IMR-90 (cell line): ENCODE measurements at regions not wholly inside any gene's neighbourhood (a gene's known extent, or its start where the extent isn't known, plus 50 kb on each side); places are given as distances from the start of the nearest gene placed in this dataset.

Experiments
- ATAC-seq: fragments of 200-7000 bp; cut with Tn5 transposase; 2 replicates; pipeline ENCODE4 v1.9.1; 2020; ENCODE audit warnings: low read depth, mild to moderate bottlenecking, moderate library complexity
- BruUV-seq: library from RNA; stranded (reverse); fragments of 400-500 nt; replicated peaks from 2 replicates; lab custom pipeline; 2021; lab: Mats Ljungman, UMichigan
- CTCF ChIA-PET: fragments of 300-600 bp; formaldehyde crosslinking; extraction: SDS; loops from one replicate; lab custom pipeline; 2021; ENCODE audit warnings: antibody characterized with exemption; lab: Yijun Ruan, JAX
- POLR2A ChIA-PET: fragments of 300-600 bp; sonication (Branson Sonifier 250); formaldehyde crosslinking; loops from one replicate; lab custom pipeline; 2022; ENCODE audit warnings: antibody characterized with exemption; ENCODE audit not compliant: unreplicated experiment; lab: Charles Lee
- DNase-seq: peaks from one replicate; pipeline ENCODE4 v3.0.0; 2013
- H2AFZ ChIP-seq: replicated peaks from 2 replicates; pipeline ENCODE3; 2013; ENCODE audit warnings: low read length, mild to moderate bottlenecking; ENCODE audit not compliant: poor library complexity
- H2AK5ac ChIP-seq: 2 replicates; pipeline ENCODE4 v1.6.1; 2013; ENCODE audit warnings: low read depth, low read length, inconsistent platforms
- H2AK9ac ChIP-seq: replicated peaks from 2 replicates; pipeline ENCODE3; 2013; ENCODE audit warnings: mild to moderate bottlenecking, low read depth, low read length, moderate library complexity; ENCODE audit not compliant: poor library complexity
- H2BK120ac ChIP-seq: 2 replicates; pipeline ENCODE4 v1.6.1; 2013; ENCODE audit warnings: low read depth, low read length, inconsistent platforms
- H2BK15ac ChIP-seq: 3 replicates; pipeline ENCODE4 v1.6.1; 2013; ENCODE audit warnings: low read depth, low read length, inconsistent platforms
- H2BK20ac ChIP-seq: 2 replicates; pipeline ENCODE4 v1.6.1; 2013; ENCODE audit warnings: low read depth, mild to moderate bottlenecking, inconsistent platforms, low read length, moderate library complexity
- H2BK5ac ChIP-seq: 2 replicates; pipeline ENCODE4 v1.6.1; 2013; ENCODE audit warnings: mild to moderate bottlenecking, low read depth, low read length, inconsistent platforms; ENCODE audit not compliant: poor library complexity, severe bottlenecking
- H3K14ac ChIP-seq: replicated peaks from 2 replicates; pipeline ENCODE4 v1.6.1; 2013; ENCODE audit warnings: low read depth, low read length, inconsistent platforms
- H3K18ac ChIP-seq: 2 replicates; pipeline ENCODE4 v1.6.1; 2013; ENCODE audit warnings: low read depth, low read length, control low read depth
- H3K23ac ChIP-seq: 2 replicates; pipeline ENCODE4 v1.6.1; 2013; ENCODE audit warnings: low read depth, low read length, inconsistent platforms
- H3K27ac ChIP-seq: 2 replicates; pipeline ENCODE4 v1.5.1; 2013; ENCODE audit warnings: mild to moderate bottlenecking, control low read depth, low read length; ENCODE audit not compliant: insufficient read depth
- H3K27me3 ChIP-seq: 2 replicates; pipeline ENCODE4 v1.6.1; 2013; ENCODE audit warnings: low read length; ENCODE audit not compliant: control insufficient read depth, insufficient read depth
- H3K36me3 ChIP-seq: 2 replicates; pipeline ENCODE4 v1.6.1; 2013; ENCODE audit warnings: low read length, mixed read lengths; ENCODE audit not compliant: control insufficient read depth, insufficient read depth
- H3K4ac ChIP-seq: 2 replicates; pipeline ENCODE4 v1.6.1; 2013; ENCODE audit warnings: low read depth, low read length, inconsistent platforms
- H3K4me1 ChIP-seq: 2 replicates; pipeline ENCODE4 v1.6.1; 2013; ENCODE audit warnings: low read length, mixed read lengths; ENCODE audit not compliant: control insufficient read depth, insufficient read depth
- H3K4me2 ChIP-seq: 2 replicates; pipeline ENCODE4 v1.6.1; 2013; ENCODE audit warnings: low read depth, mild to moderate bottlenecking, control low read depth, low read length, moderate library complexity
- H3K4me3 ChIP-seq: 2 replicates; pipeline ENCODE4 v1.5.1; 2013; ENCODE audit warnings: low read depth, mild to moderate bottlenecking, control low read depth, low read length, moderate library complexity; ENCODE audit not compliant: insufficient read depth
- H3K56ac ChIP-seq: 2 replicates; pipeline ENCODE4 v1.6.1; 2013; ENCODE audit warnings: low read length, inconsistent platforms; ENCODE audit not compliant: insufficient read depth; ENCODE audit errors: extremely low read depth
- H3K79me1 ChIP-seq, 2 experiments: 2 replicates each; pipeline ENCODE4 v1.6.1; 2013; ENCODE audit warnings: low read length in 2 of 2, inconsistent platforms in 1 of 2, low read depth in 1 of 2
- H3K9ac ChIP-seq: 2 replicates; pipeline ENCODE4 v1.6.1; 2013; ENCODE audit warnings: low read depth, low read length, control low read depth
- H3K9me1 ChIP-seq: 2 replicates; pipeline ENCODE4 v1.6.1; 2013; ENCODE audit warnings: low read length, inconsistent platforms; ENCODE audit not compliant: insufficient read depth
- H3K9me3 ChIP-seq: 2 replicates; pipeline ENCODE4 v1.6.1; 2013; ENCODE audit warnings: low read length; ENCODE audit not compliant: control insufficient read depth, insufficient read depth
- H4K20me1 ChIP-seq: 2 replicates; pipeline ENCODE4 v1.6.1; 2013; ENCODE audit warnings: low read length, inconsistent platforms; ENCODE audit not compliant: insufficient read depth
- H4K5ac ChIP-seq: 2 replicates; pipeline ENCODE4 v1.6.1; 2013; ENCODE audit warnings: mild to moderate bottlenecking, low read depth, low read length, control low read depth
- H4K8ac ChIP-seq, 2 experiments: 2 replicates each; pipeline ENCODE4 v1.6.1; 2013; ENCODE audit warnings: low read depth in 2 of 2, low read length in 2 of 2, control low read depth in 1 of 2, inconsistent platforms in 1 of 2
- H4K91ac ChIP-seq: 2 replicates; pipeline ENCODE4 v1.6.1; 2013; ENCODE audit warnings: low read depth, low read length, inconsistent platforms; ENCODE audit not compliant: insufficient read depth
- CHD1 ChIP-seq: IDR thresholded peaks from 2 replicates; pipeline ENCODE4 v1.6.1; 2012; ENCODE audit warnings: low read depth, low read length, improper control_type of control experiment
- FOS ChIP-seq: fragments of 150-350 bp; IDR thresholded peaks from 2 replicates; pipeline ENCODE4 v1.6.1; 2016; ENCODE audit warnings: low read depth, low read length
- MAZ ChIP-seq: IDR thresholded peaks from 2 replicates; pipeline ENCODE4 v1.6.1; 2012; ENCODE audit warnings: low read depth, mild to moderate bottlenecking, low read length, improper control_type of control experiment, moderate library complexity, borderline replicate concordance
- NFE2L2 ChIP-seq: fragments of 150-350 bp; IDR thresholded peaks from 2 replicates; pipeline ENCODE4 v1.6.1; 2016; ENCODE audit warnings: low read depth, mild to moderate bottlenecking, low read length
- POLR2A ChIP-seq: IDR thresholded peaks from 2 replicates; pipeline ENCODE4 v1.6.1; 2012; ENCODE audit warnings: mild to moderate bottlenecking, low read depth, low read length
- RAD21 ChIP-seq: IDR thresholded peaks from 2 replicates; pipeline ENCODE4 v1.6.1; 2012; ENCODE audit warnings: low read length, improper control_type of control experiment
- RCOR1 ChIP-seq: IDR thresholded peaks from 2 replicates; pipeline ENCODE4 v1.6.1; 2012; ENCODE audit warnings: mild to moderate bottlenecking, low read length, improper control_type of control experiment; ENCODE audit not compliant: insufficient replicate concordance
- RFX5 ChIP-seq: IDR thresholded peaks from 2 replicates; pipeline ENCODE4 v1.8.0; 2012; ENCODE audit warnings: low read depth, mild to moderate bottlenecking, low read length, moderate library complexity
- SMC3 ChIP-seq: fragments of 150-350 bp; IDR thresholded peaks from 2 replicates; pipeline ENCODE4 v1.6.1; 2016; ENCODE audit warnings: low read depth, mild to moderate bottlenecking, antibody characterized with exemption, low read length, moderate library complexity
- WGBS, 2 experiments: methylation state at CpG; one replicate each; pipeline versions ENCODE4 v1.1.5 to v1.1.7; 2013; ENCODE audit warnings: missing lambda C conversion rate in 2 of 2; ENCODE audit not compliant: insufficient read length in 1 of 2; ENCODE audit errors: extremely low coverage in 2 of 2; 5-methylcytosine and 5-hydroxymethylcytosine counted together
- dilution Hi-C: fragments of 300-500 bp; cut with HindIII; formaldehyde crosslinking; loops from one replicate; pipeline ENCODE4 v1.14.3; 2018; ENCODE audit warnings: low sequenced_read_pairs; ENCODE audit not compliant: unreplicated experiment
- in situ Hi-C: fragments of 300-500 bp; cut with MboI; formaldehyde crosslinking; loops from 3 replicates; pipeline ENCODE4 v1.14.3; 2019; ENCODE audit warnings: low sequenced_read_pairs, inconsistent platforms, mixed read lengths
- intact Hi-C: fragments of 100-400 bp; cut with micrococcal nuclease; formaldehyde crosslinking; loops from 2 replicates; pipeline ENCODE4 v1.10.0; 2022
- TF ChIP-seq, protein P1 (sequence below): conservative IDR thresholded peaks from 2 replicates; pipeline ENCODE4 v1.5.1; 2012; ENCODE audit warnings: mild to moderate bottlenecking, low read depth, low read length, improper control_type of control experiment
- TF ChIP-seq, protein P2 (sequence below): fragments of 150-350 bp; IDR thresholded peaks from 2 replicates; pipeline ENCODE4 v1.6.1; 2017; ENCODE audit warnings: mild to moderate bottlenecking, antibody characterized with exemption, low read length, low read depth
- TF ChIP-seq, protein P3 (sequence below): fragments of 150-350 bp; IDR thresholded peaks from 2 replicates; pipeline ENCODE4 v1.6.1; 2016; ENCODE audit warnings: low read depth, mild to moderate bottlenecking, low read length, moderate library complexity, borderline replicate concordance

DNA sequence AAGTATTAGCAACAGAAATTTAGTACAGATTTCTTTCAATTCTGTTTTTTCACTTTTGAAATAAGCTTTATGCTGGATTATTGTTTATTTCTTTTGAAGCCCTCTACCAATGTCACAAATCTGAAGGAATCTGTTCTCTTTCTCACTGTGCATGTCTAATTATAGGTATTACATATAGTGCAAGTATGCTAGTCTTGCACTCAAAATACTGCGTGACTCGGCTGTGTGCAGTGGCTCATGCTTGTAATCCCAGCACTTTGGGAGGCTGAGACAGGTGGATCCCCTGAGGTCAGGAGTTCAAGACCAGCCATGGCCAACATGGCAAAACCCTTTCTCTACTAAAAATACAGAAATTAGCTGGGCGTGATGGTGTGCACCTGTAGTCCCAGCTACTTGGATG, 95.8 kb upstream of the PLAAT1 start:
- no peaks in the 10 kb centered on the region for H4K20me1 ChIP-seq
- no peak for DNase-seq
- H3K23ac ChIP-seq = no peak overlapping the region
- no peak overlapping the region for H3K27ac ChIP-seq
- no peak overlapping the region for H2AK9ac ChIP-seq
- no peak overlapping the region for H4K8ac ChIP-seq
- no peak overlapping the region for H3K4me2 ChIP-seq
- H3K27me3 ChIP-seq = no peaks in the 10 kb centered on the region
- no peak overlapping the region for H4K91ac ChIP-seq
- dilution Hi-C loops = no loop called here
- H3K36me3 ChIP-seq = no peaks in the 10 kb centered on the region
- BruUV-seq = no TSS peak
- no peak overlapping the region for H2AK5ac ChIP-seq
- WGBS, 2 experiments = no CpG with 5 or more reads among the region's 3 CpGs
- ATAC-seq = no peak
- H2AFZ ChIP-seq = no peak overlapping the region
- ChIA-PET CTCF (no interaction called here), POLR2A (no interaction called here)
- no peak overlapping the region for H3K9ac ChIP-seq
- no peak overlapping the region for H3K56ac ChIP-seq
- no peak overlapping the region for H3K4ac ChIP-seq
- no peak overlapping the region for H3K18ac ChIP-seq
- no peak overlapping the region for H2BK120ac ChIP-seq
- no peak overlapping the region for H4K5ac ChIP-seq
- no peak overlapping the region for H2BK15ac ChIP-seq
- no peak overlapping the region for H3K14ac ChIP-seq
- no peaks in the 10 kb centered on the region for H3K4me1 ChIP-seq
- H2BK20ac ChIP-seq = no peak overlapping the region
- H3K9me3 ChIP-seq = no peaks in the 10 kb centered on the region
- no peaks in the 10 kb centered on the region for H3K9me1 ChIP-seq
- no peak overlapping the region for H3K4me3 ChIP-seq
- H3K79me1 ChIP-seq = no peaks in the 10 kb centered on the region
- TF ChIP-seq SMC3 (no peak), NFE2L2 (no peak), RCOR1 (no peak), FOS (no peak), RFX5 (no peak), RAD21 (no peak), POLR2A (no peak), CHD1 (no peak), MAZ (no peak)
- TF ChIP-seq, protein P1, sequence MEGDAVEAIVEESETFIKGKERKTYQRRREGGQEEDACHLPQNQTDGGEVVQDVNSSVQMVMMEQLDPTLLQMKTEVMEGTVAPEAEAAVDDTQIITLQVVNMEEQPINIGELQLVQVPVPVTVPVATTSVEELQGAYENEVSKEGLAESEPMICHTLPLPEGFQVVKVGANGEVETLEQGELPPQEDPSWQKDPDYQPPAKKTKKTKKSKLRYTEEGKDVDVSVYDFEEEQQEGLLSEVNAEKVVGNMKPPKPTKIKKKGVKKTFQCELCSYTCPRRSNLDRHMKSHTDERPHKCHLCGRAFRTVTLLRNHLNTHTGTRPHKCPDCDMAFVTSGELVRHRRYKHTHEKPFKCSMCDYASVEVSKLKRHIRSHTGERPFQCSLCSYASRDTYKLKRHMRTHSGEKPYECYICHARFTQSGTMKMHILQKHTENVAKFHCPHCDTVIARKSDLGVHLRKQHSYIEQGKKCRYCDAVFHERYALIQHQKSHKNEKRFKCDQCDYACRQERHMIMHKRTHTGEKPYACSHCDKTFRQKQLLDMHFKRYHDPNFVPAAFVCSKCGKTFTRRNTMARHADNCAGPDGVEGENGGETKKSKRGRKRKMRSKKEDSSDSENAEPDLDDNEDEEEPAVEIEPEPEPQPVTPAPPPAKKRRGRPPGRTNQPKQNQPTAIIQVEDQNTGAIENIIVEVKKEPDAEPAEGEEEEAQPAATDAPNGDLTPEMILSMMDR = no peak
- TF ChIP-seq, protein P2, sequence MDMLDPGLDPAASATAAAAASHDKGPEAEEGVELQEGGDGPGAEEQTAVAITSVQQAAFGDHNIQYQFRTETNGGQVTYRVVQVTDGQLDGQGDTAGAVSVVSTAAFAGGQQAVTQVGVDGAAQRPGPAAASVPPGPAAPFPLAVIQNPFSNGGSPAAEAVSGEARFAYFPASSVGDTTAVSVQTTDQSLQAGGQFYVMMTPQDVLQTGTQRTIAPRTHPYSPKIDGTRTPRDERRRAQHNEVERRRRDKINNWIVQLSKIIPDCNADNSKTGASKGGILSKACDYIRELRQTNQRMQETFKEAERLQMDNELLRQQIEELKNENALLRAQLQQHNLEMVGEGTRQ = no peak
- TF ChIP-seq, protein P3, sequence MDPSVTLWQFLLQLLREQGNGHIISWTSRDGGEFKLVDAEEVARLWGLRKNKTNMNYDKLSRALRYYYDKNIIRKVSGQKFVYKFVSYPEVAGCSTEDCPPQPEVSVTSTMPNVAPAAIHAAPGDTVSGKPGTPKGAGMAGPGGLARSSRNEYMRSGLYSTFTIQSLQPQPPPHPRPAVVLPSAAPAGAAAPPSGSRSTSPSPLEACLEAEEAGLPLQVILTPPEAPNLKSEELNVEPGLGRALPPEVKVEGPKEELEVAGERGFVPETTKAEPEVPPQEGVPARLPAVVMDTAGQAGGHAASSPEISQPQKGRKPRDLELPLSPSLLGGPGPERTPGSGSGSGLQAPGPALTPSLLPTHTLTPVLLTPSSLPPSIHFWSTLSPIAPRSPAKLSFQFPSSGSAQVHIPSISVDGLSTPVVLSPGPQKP = no peak
- no peak overlapping the region for H2BK5ac ChIP-seq
- intact Hi-C loops = no loop called here
- in situ Hi-C loops = no loop called here
